Ovary (tissue), 7 donors: ENCODE measurements at regions not wholly inside any gene's neighbourhood (a gene's known extent, or its start where the extent isn't known, plus 50 kb on each side); places are given as distances from the start of the nearest gene placed in this dataset.

ENCODE experiments used
- DNase-seq, 5 donors: peaks; one replicate each; pipeline ENCODE4 v3.0.0-alpha.2; 2019 to 2020
- H3K27ac ChIP-seq, 2 donors: fragments of 200-600 bp; one replicate each; pipeline versions ENCODE4 v1.5.1 to v1.8.0; 2019 to 2022
- H3K27me3 ChIP-seq: fragments of 200-600 bp; one replicate; pipeline ENCODE4 v1.8.0; 2022
- H3K36me3 ChIP-seq: fragments of 200-600 bp; sonication (generic); one replicate; pipeline ENCODE4 v1.5.1; 2019
- H3K4me1 ChIP-seq: one replicate; pipeline ENCODE4 v1.8.1; 2013; ENCODE audit warnings: mild to moderate bottlenecking, moderate library complexity; ENCODE audit not compliant: insufficient read depth
- H3K4me3 ChIP-seq: fragments of 200-600 bp; sonication (generic); one replicate; pipeline ENCODE4 v1.5.1; 2017
- H3K9me3 ChIP-seq, 2 donors: fragments of 200-600 bp in 1 of 2; sonication (generic) in 1 of 2; one replicate each; pipeline versions ENCODE4 v1.5.1 to v1.8.1; 2013 to 2019; ENCODE audit warnings: mild to moderate bottlenecking in 1 of 2, moderate library complexity in 1 of 2
- EP300 ChIP-seq: sonication (generic); formaldehyde crosslinking; IDR thresholded peaks from one replicate; pipeline ENCODE4 v1.6.1; 2017; ENCODE audit warnings: antibody characterized with exemption
- POLR2A ChIP-seq: fragments of 450-650 bp; IDR thresholded peaks from one replicate; pipeline ENCODE4 v1.6.1; 2017; ENCODE audit warnings: antibody characterized with exemption, mild to moderate bottlenecking, moderate library complexity
- WGBS, 3 donors: extraction: QIAGEN DNeasy Blood & Tissue Kit in 1 of 3; methylation state at CpG; one replicate each; pipeline versions ENCODE4 v1.1.5 to v1.1.7; 2013 to 2017; 5-methylcytosine and 5-hydroxymethylcytosine counted together
- intact Hi-C, 4 donors: fragments of 100-400 bp; cut with DNase I; formaldehyde crosslinking; loops; one replicate each; pipeline versions ENCODE4 v1.11.0 to v1.15.1; 2022 to 2023
- TF ChIP-seq, protein P1 (sequence below), 3 donors: fragments of 450-650 bp in 2 of 3; fragments of 200-600 bp in 1 of 3; IDR thresholded peaks; one replicate each; pipeline versions ENCODE4 v1.5.1 to v1.8.0; 2016 to 2022; ENCODE audit warnings: antibody characterized with exemption in 3 of 3, mild to moderate bottlenecking in 1 of 3
- donor health status: DM: no; HTN: no; CAD: no; lungs with moderate emphysema.
- donor health status: DM: no; HTN: no; CAD: no.
- donor health status: Bipolar disorder and iron deficiency.
- donor health status: DM: no; HTN: no; CAD: no.
- donor health status: DM: yes; HTN: yes; CAD: no.

DNA sequence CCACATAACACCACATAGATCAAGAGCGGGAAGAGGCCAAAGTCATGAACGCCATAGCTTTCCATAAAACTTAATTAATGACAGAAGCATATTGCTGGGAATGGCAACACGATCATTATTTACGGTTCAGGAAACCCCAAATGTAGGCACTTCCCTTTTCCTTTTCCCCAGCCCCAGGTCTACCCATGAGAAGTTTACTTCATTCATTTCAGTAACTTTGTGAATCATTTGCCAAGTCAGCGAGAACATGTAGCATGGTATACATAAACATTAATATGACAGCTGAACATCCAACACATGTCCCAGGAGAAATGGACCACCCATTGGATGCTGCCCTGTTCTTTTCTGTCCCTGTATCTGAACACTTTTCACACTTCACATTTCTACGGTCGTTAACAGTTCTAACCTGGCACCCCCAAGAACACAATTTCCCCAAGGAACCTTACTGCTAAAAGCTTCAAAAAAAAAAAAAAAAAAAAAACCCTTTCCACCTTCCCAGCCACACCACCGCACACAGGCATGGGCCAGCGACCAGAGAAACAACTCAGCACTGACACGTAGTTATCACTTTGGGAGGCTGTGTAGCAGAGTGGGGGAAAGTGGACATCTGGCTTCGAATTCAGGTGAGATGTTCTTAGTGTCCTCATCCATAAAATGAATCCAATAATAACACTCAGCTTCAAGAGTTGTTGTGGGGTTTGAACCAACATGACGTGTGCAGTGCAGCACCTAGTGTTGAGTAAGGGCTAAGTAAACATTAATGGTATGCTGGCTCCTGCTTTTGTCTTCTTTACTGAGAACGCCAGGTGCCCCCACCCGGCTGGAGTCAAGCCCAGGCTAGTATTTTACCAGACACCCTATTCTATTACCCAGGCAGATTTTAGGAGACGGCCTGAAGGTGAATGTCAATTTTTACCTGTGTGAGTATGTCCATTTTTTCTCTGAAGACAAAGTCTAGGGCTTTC lies 371.5 kb downstream of the LNPK start:
- TF ChIP-seq EP300 (no peak), POLR2A (no peak)
- TF ChIP-seq, protein P1, sequence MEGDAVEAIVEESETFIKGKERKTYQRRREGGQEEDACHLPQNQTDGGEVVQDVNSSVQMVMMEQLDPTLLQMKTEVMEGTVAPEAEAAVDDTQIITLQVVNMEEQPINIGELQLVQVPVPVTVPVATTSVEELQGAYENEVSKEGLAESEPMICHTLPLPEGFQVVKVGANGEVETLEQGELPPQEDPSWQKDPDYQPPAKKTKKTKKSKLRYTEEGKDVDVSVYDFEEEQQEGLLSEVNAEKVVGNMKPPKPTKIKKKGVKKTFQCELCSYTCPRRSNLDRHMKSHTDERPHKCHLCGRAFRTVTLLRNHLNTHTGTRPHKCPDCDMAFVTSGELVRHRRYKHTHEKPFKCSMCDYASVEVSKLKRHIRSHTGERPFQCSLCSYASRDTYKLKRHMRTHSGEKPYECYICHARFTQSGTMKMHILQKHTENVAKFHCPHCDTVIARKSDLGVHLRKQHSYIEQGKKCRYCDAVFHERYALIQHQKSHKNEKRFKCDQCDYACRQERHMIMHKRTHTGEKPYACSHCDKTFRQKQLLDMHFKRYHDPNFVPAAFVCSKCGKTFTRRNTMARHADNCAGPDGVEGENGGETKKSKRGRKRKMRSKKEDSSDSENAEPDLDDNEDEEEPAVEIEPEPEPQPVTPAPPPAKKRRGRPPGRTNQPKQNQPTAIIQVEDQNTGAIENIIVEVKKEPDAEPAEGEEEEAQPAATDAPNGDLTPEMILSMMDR (IDR thresholded peaks at IDR 0.05), result no peak
- no peak for DNase-seq
- intact Hi-C loops, result no loop called here
- Histone ChIP-seq H3K4me1 (no peaks in the 10 kb centered on the region), H3K27ac (no peak overlapping the region), H3K9me3 (no peaks in the 10 kb centered on the region), H3K4me3 (no peak overlapping the region), H3K36me3 (no peaks in the 10 kb centered on the region), H3K27me3 (no peaks in the 10 kb centered on the region)
- WGBS, 3 donors, result 72 to 82% (median 75%) methylated on average over 15 of the region's 15 CpGs

DNA sequence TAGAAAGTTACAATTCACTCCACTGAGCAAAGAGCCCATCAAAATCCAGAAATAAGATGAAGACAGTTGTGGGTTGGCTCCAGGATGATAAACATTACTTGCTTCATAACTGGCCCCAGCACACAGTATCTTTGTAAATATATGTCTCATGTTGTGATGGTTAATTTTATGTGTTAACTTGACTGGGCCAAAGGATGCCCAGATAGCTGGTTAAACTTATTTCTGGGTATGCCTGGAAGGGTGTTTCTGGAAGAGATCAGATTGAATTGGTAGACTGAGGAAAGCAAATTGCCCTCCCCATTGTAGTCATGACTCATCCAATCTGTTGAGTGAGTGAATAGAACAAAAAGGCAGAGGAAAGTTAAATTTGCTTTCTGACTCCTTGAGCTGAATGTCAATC lies 373.8 kb downstream of the LNPK start:
- Histone ChIP-seq H3K9me3 (no peaks in the 10 kb centered on the region), H3K36me3 (no peaks in the 10 kb centered on the region), H3K27me3 (no peaks in the 10 kb centered on the region), H3K4me1 (no peaks in the 10 kb centered on the region), H3K4me3 (no peak overlapping the region), H3K27ac (no peak overlapping the region)
- intact Hi-C loops, result no loop called here
- TF ChIP-seq POLR2A (no peak), EP300 (no peak)
- TF ChIP-seq, protein P1 (IDR thresholded peaks at IDR 0.05), result no peak
- DNase-seq, result no peak

DNA sequence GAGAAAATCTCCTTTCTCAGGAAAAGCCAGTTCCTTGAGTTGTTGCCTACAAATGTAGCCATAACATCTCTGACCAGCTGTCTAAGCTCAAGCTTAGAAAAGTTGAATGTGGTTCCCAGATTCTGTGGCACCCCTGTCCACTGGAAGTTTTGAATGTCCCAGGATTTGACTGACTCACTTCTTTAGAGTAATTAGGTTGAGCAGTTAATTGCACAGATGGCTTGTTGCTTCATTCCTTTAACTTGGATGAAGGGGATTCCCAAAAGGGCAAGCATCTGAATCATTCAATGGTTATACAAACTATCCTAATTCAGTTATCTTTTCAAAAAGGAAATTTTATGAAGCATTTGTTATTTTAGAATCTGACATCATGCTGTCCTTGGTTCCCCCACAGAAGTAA lies 374.7 kb downstream of the LNPK start:
- intact Hi-C loops, result no loop called here
- Histone ChIP-seq H3K27ac (no peak overlapping the region), H3K27me3 (no peaks in the 10 kb centered on the region), H3K9me3 (no peaks in the 10 kb centered on the region), H3K4me3 (no peak overlapping the region), H3K36me3 (no peaks in the 10 kb centered on the region), H3K4me1 (no peaks in the 10 kb centered on the region)
- no peak for DNase-seq
- no peak for TF ChIP-seq EP300
- TF ChIP-seq POLR2A, result no peak
- TF ChIP-seq, protein P1 (IDR thresholded peaks at IDR 0.05), result no peak

DNA sequence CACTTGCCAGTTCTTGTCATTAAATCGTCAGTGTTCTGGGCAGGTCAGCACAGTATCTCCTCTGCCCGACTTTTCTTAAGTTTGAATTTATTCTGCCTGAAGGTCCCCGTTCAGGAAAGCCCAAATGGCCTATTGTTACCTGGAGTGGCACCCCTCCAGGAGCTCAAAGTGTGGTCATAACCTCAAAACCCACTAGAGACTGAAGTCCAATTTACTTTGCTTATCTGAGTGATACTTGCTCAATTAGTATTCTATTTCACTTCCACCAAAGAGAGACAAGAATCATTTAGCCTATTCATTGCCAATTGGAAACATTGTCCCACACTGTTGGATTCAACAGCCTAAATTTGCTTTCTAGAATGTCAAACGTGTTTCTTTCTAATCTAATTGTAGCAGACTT lies 375.3 kb downstream of the LNPK start:
- Histone ChIP-seq H3K4me3 (no peak overlapping the region), H3K4me1 (no peaks in the 10 kb centered on the region), H3K36me3 (no peaks in the 10 kb centered on the region), H3K27ac (no peak overlapping the region), H3K9me3 (no peaks in the 10 kb centered on the region), H3K27me3 (no peaks in the 10 kb centered on the region)
- 71 to 80% (median 71%) methylated on average over 4 of the region's 4 CpGs for WGBS, 3 donors
- intact Hi-C loops, result no loop called here
- no peak for DNase-seq
- TF ChIP-seq, protein P1 (IDR thresholded peaks at IDR 0.05), result no peak
- TF ChIP-seq EP300 (no peak), POLR2A (no peak)
